T-cell (primary cell): ENCODE measurements at regions not wholly inside any gene's neighbourhood (a gene's known extent, or its start where the extent isn't known, plus 50 kb on each side); places are given as distances from the start of the nearest gene placed in this dataset.

ENCODE experiments used
- ATAC-seq, 4 experiments: fragments of 200-7000 bp in 3 of 4; fragments of 150-1000 bp in 1 of 4; cut with Tn5 transposase; replicated peaks in 1 of 4; 1 replicate in 3 of 4; 2 replicates in 1 of 4; pipeline ENCODE4 v1.10.0; 2021; ENCODE audit warnings: moderate library complexity in 3 of 4, mild to moderate bottlenecking in 2 of 4, moderate number of reproducible peaks in 1 of 4
- CTCF ChIA-PET, 2 donors: fragments of 300-600 bp; sonication (Branson Sonifier 250); formaldehyde crosslinking; loops; one replicate each; lab custom pipeline; 2022; ENCODE audit warnings: antibody characterized with exemption in 2 of 2; lab: Charles Lee
- POLR2A ChIA-PET, 2 donors: fragments of 300-600 bp; sonication (Branson Sonifier 250); formaldehyde crosslinking; loops; one replicate each; lab custom pipeline; 2022; ENCODE audit warnings: antibody characterized with exemption in 2 of 2; lab: Charles Lee
- DNase-seq, 35 experiments: peaks; one replicate each; pipeline versions ENCODE4 v3.0.0 to v3.0.0-alpha.2; 2013 to 2023
- H3K27ac ChIP-seq: one replicate; pipeline ENCODE4 v1.5.1; 2013; ENCODE audit warnings: low read length
- H3K27me3 ChIP-seq, 2 experiments: replicated peaks in 1 of 2; 1 replicate in 1 of 2; 2 replicates in 1 of 2; pipeline versions ENCODE4 v1.6.1 to v1.7.0; 2013; ENCODE audit warnings: low read length in 1 of 2, mixed read lengths in 1 of 2; ENCODE audit not compliant: control insufficient read depth in 2 of 2, insufficient read depth in 2 of 2; ENCODE audit errors: extremely low read depth in 1 of 2
- H3K36me3 ChIP-seq, 2 donors: 1 replicate in 1 of 2; 2 replicates in 1 of 2; pipeline versions ENCODE4 v1.6.1 to v1.7.0; 2013; ENCODE audit warnings: low read length in 1 of 2; ENCODE audit not compliant: control insufficient read depth in 2 of 2, insufficient read depth in 1 of 2; ENCODE audit errors: extremely low read depth in 1 of 2
- H3K4me1 ChIP-seq, 2 experiments: 1 replicate in 1 of 2; 2 replicates in 1 of 2; pipeline versions ENCODE4 v1.6.1 to v1.7.0; 2013; ENCODE audit warnings: low read length in 2 of 2, mixed read lengths in 1 of 2; ENCODE audit not compliant: insufficient read depth in 2 of 2, control insufficient read depth in 1 of 2; ENCODE audit errors: extremely low read depth in 1 of 2
- H3K4me3 ChIP-seq, 2 donors: 1 replicate in 1 of 2; 2 replicates in 1 of 2; pipeline versions ENCODE4 v1.5.1 to v1.7.0; 2013; ENCODE audit warnings: mild to moderate bottlenecking in 2 of 2, low read length in 1 of 2, moderate library complexity in 1 of 2; ENCODE audit not compliant: control insufficient read depth in 1 of 2; ENCODE audit errors: extremely low read depth in 1 of 2
- H3K9me3 ChIP-seq: 2 replicates; pipeline ENCODE4 v1.7.0; 2013
- H3K27ac Mint-ChIP-seq, 2 donors: one replicate each; pipeline ENCODE4 v1.8.0; 2020 to 2021; ENCODE audit warnings: mild to moderate bottlenecking in 2 of 2, mixed read lengths in 2 of 2
- H3K27me3 Mint-ChIP-seq, 2 donors: one replicate each; pipeline ENCODE4 v1.8.0; 2021 to 2022; ENCODE audit warnings: mixed read lengths in 2 of 2
- H3K36me3 Mint-ChIP-seq: one replicate; pipeline ENCODE4 v1.8.0; 2021; ENCODE audit warnings: mixed read lengths
- H3K4me1 Mint-ChIP-seq, 3 donors: one replicate each; pipeline ENCODE4 v1.8.0; 2020 to 2022; ENCODE audit warnings: mixed read lengths in 3 of 3, mild to moderate bottlenecking in 1 of 3
- H3K4me3 Mint-ChIP-seq, 3 donors: one replicate each; pipeline ENCODE4 v1.8.0; 2020 to 2022; ENCODE audit warnings: mild to moderate bottlenecking in 3 of 3, mixed read lengths in 3 of 3, moderate library complexity in 3 of 3
- H3K9me3 Mint-ChIP-seq, 3 donors: one replicate each; pipeline ENCODE4 v1.8.0; 2020 to 2022; ENCODE audit warnings: mixed read lengths in 3 of 3
- WGBS: methylation state at CpG from one replicate; pipeline ENCODE4 v1.1.5; 2013; ENCODE audit warnings: missing lambda C conversion rate; ENCODE audit not compliant: insufficient coverage; 5-methylcytosine and 5-hydroxymethylcytosine counted together

- ChIA-PET CTCF (no interaction called here), POLR2A (no interaction called here)
- Histone ChIP-seq H3K4me3 (no peak overlapping the region), H3K4me1 (no peaks in the 10 kb centered on the region), H3K27me3 (no peaks in the 10 kb centered on the region), H3K36me3 (no peaks in the 10 kb centered on the region), H3K27ac (no peak overlapping the region), H3K9me3 (no peaks in the 10 kb centered on the region)
- ATAC-seq (no peak), DNase-seq (no peak)
- Mint-ChIP-seq H3K36me3 (no peaks in the 10 kb centered on the region), H3K4me3 (no peak overlapping the region), H3K4me1 (no peaks in the 10 kb centered on the region), H3K27ac (no peak overlapping the region), H3K9me3 (peaks cover 0 to 23% (median 18%) of the 10 kb centered on the region in 3 donors), H3K27me3 (no peaks in the 10 kb centered on the region)
- 69% methylated on average over 1 of the region's 2 CpGs for WGBS
These were observed 498.4 kb downstream of the DSC3 start for GRCh38 chr18:30544141-30544540.

- Mint-ChIP-seq H3K4me3 (no peak overlapping the region), H3K36me3 (no peaks in the 10 kb centered on the region), H3K27ac (no peak overlapping the region), H3K9me3 (peaks cover 9 to 23% (median 13%) of the 10 kb centered on the region in 3 donors), H3K4me1 (no peaks in the 10 kb centered on the region), H3K27me3 (no peaks in the 10 kb centered on the region)
- H3K36me3 ChIP-seq = no peaks in the 10 kb centered on the region
- DNase-seq (no peak), ATAC-seq (no peak)
- ChIA-PET CTCF (no interaction called here), POLR2A (no interaction called here)
- H3K4me1 ChIP-seq = no peaks in the 10 kb centered on the region
- no peak overlapping the region for H3K4me3 ChIP-seq
- WGBS = no CpG with 5 or more reads among the region's 1 CpG
- H3K9me3 ChIP-seq = no peaks in the 10 kb centered on the region
- no peak overlapping the region for H3K27ac ChIP-seq
- H3K27me3 ChIP-seq = no peaks in the 10 kb centered on the region
These were observed 508.8 kb downstream of the DSC3 start for GRCh38 chr18:30533716-30534115.

- Mint-ChIP-seq H3K4me1 (no peaks in the 10 kb centered on the region), H3K36me3 (no peaks in the 10 kb centered on the region), H3K27me3 (no peaks in the 10 kb centered on the region), H3K27ac (no peak overlapping the region), H3K9me3 (peaks cover 9 to 29% (median 12%) of the 10 kb centered on the region in 3 donors), H3K4me3 (no peak overlapping the region)
- H3K27ac ChIP-seq = no peak overlapping the region
- no peaks in the 10 kb centered on the region for H3K27me3 ChIP-seq
- no CpG with 5 or more reads among the region's 1 CpG for WGBS
- DNase-seq = no peak
- ATAC-seq = no peak
- CTCF ChIA-PET = no interaction called here
- H3K4me1 ChIP-seq = no peaks in the 10 kb centered on the region
- POLR2A ChIA-PET = no interaction called here
- H3K36me3 ChIP-seq = no peaks in the 10 kb centered on the region
- no peaks in the 10 kb centered on the region for H3K9me3 ChIP-seq
- H3K4me3 ChIP-seq = no peak overlapping the region
These were observed 514.6 kb downstream of the DSC3 start for GRCh38 chr18:30527917-30528316.

- Mint-ChIP-seq H3K27me3 (no peaks in the 10 kb centered on the region), H3K9me3 (peaks cover 9 to 22% (median 12%) of the 10 kb centered on the region in 3 donors), H3K4me1 (no peaks in the 10 kb centered on the region), H3K4me3 (no peak overlapping the region), H3K27ac (no peak overlapping the region), H3K36me3 (no peaks in the 10 kb centered on the region)
- ChIA-PET POLR2A (no interaction called here), CTCF (no interaction called here)
- Histone ChIP-seq H3K4me3 (no peak overlapping the region), H3K4me1 (no peaks in the 10 kb centered on the region), H3K36me3 (no peaks in the 10 kb centered on the region), H3K27ac (no peak overlapping the region), H3K27me3 (no peaks in the 10 kb centered on the region), H3K9me3 (no peaks in the 10 kb centered on the region)
- ATAC-seq (no peak), DNase-seq (no peak)
- WGBS = no CpG with 5 or more reads among the region's 1 CpG
These were observed 515.3 kb downstream of the DSC3 start for GRCh38 chr18:30527226-30527625.

GRCh38 chr18:30522288-30522929, 520.1 kb downstream of the DSC3 start:
- ChIA-PET CTCF (no interaction called here), POLR2A (interaction anchor here in 1 of 2 donors (0.8 kb wide), 1 partner anchor 8 kb away, joined by 4 read pairs; no protein-coding TSS in a partner anchor)
- no peak overlapping the region for H3K27ac Mint-ChIP-seq
- DNase-seq = no peak
- Histone ChIP-seq H3K27ac (no peak overlapping the region), H3K4me1 (no peaks in the 10 kb centered on the region), H3K36me3 (no peaks in the 10 kb centered on the region), H3K27me3 (no peaks in the 10 kb centered on the region), H3K4me3 (no peak overlapping the region), H3K9me3 (no peaks in the 10 kb centered on the region)
- no peaks in the 10 kb centered on the region for H3K27me3 Mint-ChIP-seq
- no peak for ATAC-seq
- H3K4me3 Mint-ChIP-seq = no peak overlapping the region
- H3K36me3 Mint-ChIP-seq = no peaks in the 10 kb centered on the region
- WGBS = 67% methylated on average over 1 of the region's 4 CpGs
- H3K9me3 Mint-ChIP-seq = peaks cover 5 to 23% (median 16%) of the 10 kb centered on the region in 3 donors
- no peaks in the 10 kb centered on the region for H3K4me1 Mint-ChIP-seq

GRCh38 chr18:30514059-30514458, 528.5 kb downstream of the DSC3 start:
- H3K4me3 ChIP-seq = no peak overlapping the region
- peaks cover 12 to 27% (median 19%) of the 10 kb centered on the region in 3 donors for H3K9me3 Mint-ChIP-seq
- H3K27me3 Mint-ChIP-seq = no peaks in the 10 kb centered on the region
- ChIA-PET POLR2A (no interaction called here), CTCF (no interaction called here)
- H3K4me1 Mint-ChIP-seq = no peaks in the 10 kb centered on the region
- H3K36me3 ChIP-seq = no peaks in the 10 kb centered on the region
- ATAC-seq = no peak
- WGBS = 20% methylated on average over 2 of the region's 2 CpGs
- no peak for DNase-seq
- no peak overlapping the region for H3K4me3 Mint-ChIP-seq
- H3K9me3 ChIP-seq = no peaks in the 10 kb centered on the region
- no peaks in the 10 kb centered on the region for H3K4me1 ChIP-seq
- no peaks in the 10 kb centered on the region for H3K27me3 ChIP-seq
- no peak overlapping the region for H3K27ac ChIP-seq
- no peaks in the 10 kb centered on the region for H3K36me3 Mint-ChIP-seq
- no peak overlapping the region for H3K27ac Mint-ChIP-seq

GRCh38 chr18:30512872-30513271, 529.7 kb downstream of the DSC3 start:
- no peak for DNase-seq
- no peaks in the 10 kb centered on the region for H3K27me3 ChIP-seq
- ChIA-PET CTCF (no interaction called here), POLR2A (no interaction called here)
- no peaks in the 10 kb centered on the region for H3K27me3 Mint-ChIP-seq
- no peaks in the 10 kb centered on the region for H3K36me3 ChIP-seq
- peaks cover 11 to 30% (median 19%) of the 10 kb centered on the region in 3 donors for H3K9me3 Mint-ChIP-seq
- H3K27ac Mint-ChIP-seq = no peak overlapping the region
- H3K36me3 Mint-ChIP-seq = no peaks in the 10 kb centered on the region
- H3K9me3 ChIP-seq = no peaks in the 10 kb centered on the region
- WGBS = 55% methylated on average over 4 of the region's 4 CpGs
- H3K4me1 Mint-ChIP-seq = no peaks in the 10 kb centered on the region
- no peak overlapping the region for H3K4me3 ChIP-seq
- no peak for ATAC-seq
- H3K4me1 ChIP-seq = no peaks in the 10 kb centered on the region
- H3K27ac ChIP-seq = no peak overlapping the region
- no peak overlapping the region for H3K4me3 Mint-ChIP-seq
